ENCODE measurements at regions not wholly inside any gene's neighbourhood (a gene's known extent, or its start where the extent isn't known, plus 50 kb on each side); places are given as distances from the start of the nearest gene placed in this dataset.
"Not testable (repeated sequence)": the region's sequence is repeated elsewhere in the genome, so short reads cannot be mapped to it uniquely, and the experiment has no call there.

DNA sequence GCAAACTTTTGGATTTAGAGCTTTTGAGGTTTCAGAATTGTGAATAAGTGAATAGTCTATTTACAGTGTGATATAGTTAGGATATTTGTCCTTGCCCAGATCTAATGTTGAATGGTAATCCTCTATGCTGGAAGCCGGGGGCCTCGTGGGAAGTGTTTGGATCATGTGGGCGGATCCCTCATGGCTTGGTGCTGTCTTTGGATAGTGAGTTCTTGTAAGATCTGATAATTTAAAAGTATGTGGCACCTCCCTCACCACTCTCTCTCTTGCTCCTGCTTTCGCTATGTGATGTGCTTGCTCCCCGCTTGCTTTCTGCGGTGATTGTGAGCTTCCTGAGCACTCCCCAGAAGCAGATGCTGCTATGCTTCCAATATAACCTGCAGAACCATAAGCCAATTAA is 128.0 kb upstream of the KCNJ3 start:
- no peak for DNase-seq (ENCODE audit: low read depth, low spot score)
- in situ Hi-C loops (cut with HindIII; ENCODE audit: low pct_unique_long_range_greater_than_20kb, low sequenced_read_pairs): no loop called here

DNA sequence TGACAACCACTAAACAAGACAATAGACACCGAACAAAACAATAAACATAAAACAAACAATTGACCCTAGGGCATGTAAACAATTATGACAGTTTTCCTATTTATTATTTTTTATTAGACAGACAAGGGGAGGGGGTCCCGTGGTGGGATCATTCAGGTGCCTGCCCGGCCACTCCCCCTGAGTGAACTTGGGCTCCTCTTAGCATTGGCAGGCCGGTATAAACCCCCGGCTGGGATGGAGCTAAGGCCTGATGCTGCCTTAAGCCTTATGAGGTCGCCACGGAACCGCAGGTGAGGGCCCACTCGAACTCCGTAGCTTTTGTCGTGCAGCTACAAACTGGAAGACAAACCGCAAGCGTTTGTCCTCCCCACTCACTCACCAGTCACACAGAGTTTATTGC is 121.8 kb upstream of the KCNJ3 start:
- in situ Hi-C loops (cut with HindIII; ENCODE audit: low pct_unique_long_range_greater_than_20kb, low sequenced_read_pairs); DNase-seq (ENCODE audit: low read depth, low spot score): not testable (repeated sequence)

DNA sequence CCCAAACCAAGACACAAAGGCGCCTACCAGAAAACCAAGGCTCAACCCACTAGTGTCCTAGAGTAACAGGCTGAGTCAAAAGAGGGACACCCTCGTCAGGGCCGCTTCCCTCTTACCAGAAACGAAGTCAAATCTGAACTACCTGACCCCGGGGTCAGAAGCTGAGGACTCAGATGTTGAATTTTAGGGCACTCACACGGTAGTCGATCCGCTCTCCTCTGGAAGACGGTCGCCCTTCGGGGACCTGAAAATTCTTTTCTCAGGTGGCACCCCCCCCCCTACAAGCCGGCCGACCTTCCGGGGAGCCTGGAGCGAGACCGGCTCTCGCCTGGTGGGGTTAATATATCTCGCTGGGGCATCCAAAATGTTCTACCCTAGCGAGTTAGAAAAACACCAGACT is 121.1 kb upstream of the KCNJ3 start:
- no peak for DNase-seq (ENCODE audit: low read depth, low spot score)
- in situ Hi-C loops (cut with HindIII; ENCODE audit: low pct_unique_long_range_greater_than_20kb, low sequenced_read_pairs): no loop called here

DNA sequence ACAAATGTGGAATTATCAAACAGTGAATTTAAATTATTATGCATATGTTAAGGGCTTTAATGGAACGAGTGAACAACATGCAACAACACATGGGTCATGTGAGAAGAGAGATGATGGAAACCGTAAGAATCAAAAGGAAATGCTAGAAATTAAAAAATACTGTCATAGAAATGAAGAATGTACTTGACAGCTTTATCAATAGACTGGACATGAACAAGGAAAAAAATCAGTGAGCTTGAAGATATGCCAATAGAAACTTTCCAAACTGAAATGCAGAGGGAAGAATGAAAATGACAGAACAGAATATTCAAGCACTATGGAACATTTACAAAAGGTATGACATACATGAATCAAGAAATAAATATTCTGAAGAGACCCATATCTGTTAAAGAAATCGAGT is 117.7 kb upstream of the KCNJ3 start:
- no peak for DNase-seq (ENCODE audit: low read depth, low spot score)
- in situ Hi-C loops (cut with HindIII; ENCODE audit: low pct_unique_long_range_greater_than_20kb, low sequenced_read_pairs): no loop called here

DNA sequence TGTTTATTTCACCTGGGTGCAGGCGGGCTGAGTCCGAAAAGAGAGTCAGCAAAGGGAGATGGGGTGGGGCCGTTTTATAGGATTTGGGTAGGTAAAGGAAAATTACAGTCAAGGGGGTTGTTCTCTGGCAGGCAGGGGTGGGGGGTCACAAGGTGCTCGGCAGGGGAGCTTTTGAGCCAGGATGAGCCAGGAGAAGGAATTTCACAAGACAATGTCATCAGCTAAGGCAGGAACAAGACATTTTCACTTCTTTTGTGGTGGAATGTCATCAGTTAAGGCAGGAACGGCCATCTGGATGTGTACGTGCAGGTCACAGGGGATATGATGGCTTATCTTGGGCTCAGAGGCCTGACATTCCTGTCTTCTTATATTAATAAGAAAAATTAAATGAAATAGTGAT is 115.8 kb upstream of the KCNJ3 start:
- in situ Hi-C loops (cut with HindIII; ENCODE audit: low pct_unique_long_range_greater_than_20kb, low sequenced_read_pairs); DNase-seq (ENCODE audit: low read depth, low spot score): not testable (repeated sequence)

DNA sequence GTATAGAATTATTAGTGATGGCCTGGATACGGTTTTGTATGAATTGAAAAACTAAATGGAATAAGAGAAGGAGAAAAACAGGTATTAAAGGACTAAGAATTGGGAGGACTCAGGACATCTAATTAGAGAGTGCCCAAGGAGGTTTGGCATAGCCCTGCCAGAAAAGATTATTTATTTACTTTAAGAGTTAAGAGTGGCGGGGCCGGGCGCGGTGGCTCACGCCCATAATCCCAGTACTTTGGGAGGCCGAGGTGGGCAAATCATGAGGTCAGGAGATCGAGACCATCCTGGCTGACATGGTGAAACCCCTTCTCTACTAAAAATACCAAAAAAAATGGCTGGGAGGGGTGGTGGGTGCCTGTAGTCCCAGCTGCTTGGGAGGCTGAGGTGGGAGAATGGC is 115.2 kb upstream of the KCNJ3 start:
- DNase-seq (ENCODE audit: low read depth, low spot score); in situ Hi-C loops (cut with HindIII; ENCODE audit: low pct_unique_long_range_greater_than_20kb, low sequenced_read_pairs): not testable (repeated sequence)

DNA sequence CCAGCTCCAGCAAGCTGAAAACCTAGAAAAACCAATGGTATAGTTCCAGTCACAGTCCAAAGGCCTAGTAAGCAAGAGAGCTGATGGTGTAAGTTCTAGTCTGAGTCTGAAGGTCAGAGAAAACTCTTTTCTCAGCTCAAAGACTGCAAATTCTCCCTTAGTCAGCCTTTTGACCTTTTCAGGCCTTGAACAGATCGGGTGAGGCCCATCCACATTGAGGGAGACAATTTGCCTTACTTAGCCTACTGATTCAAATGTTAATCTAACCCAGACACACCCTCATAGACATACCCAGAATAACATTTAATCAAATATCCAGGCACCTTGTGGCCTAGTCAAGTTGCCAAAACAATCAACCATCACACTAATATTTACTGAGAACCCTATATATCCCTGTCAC is 110.8 kb upstream of the KCNJ3 start:
- in situ Hi-C loops (cut with HindIII; ENCODE audit: low pct_unique_long_range_greater_than_20kb, low sequenced_read_pairs): no loop called here
- DNase-seq (ENCODE audit: low read depth, low spot score): no peak

DNA sequence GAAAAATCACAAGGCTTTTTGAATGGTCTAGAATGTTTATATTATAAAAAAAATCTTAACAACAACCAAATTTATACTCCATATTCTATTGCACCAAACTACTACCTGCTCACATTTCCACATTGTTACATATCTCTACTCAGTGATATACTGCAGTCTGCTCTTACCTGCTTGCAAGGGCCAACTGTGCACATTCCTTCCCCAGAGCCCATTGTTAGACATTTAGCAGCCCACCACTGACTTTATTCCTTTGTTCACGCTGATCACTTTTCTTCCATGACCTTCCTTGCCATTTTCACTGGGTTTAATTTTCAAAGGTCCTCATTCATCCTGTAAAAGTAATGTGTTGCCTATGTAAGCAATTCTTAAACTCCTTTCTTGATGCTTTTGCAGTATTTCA is 109.7 kb upstream of the KCNJ3 start:
- DNase-seq (ENCODE audit: low read depth, low spot score): no peak
- in situ Hi-C loops (cut with HindIII; ENCODE audit: low pct_unique_long_range_greater_than_20kb, low sequenced_read_pairs): no loop called here

DNA sequence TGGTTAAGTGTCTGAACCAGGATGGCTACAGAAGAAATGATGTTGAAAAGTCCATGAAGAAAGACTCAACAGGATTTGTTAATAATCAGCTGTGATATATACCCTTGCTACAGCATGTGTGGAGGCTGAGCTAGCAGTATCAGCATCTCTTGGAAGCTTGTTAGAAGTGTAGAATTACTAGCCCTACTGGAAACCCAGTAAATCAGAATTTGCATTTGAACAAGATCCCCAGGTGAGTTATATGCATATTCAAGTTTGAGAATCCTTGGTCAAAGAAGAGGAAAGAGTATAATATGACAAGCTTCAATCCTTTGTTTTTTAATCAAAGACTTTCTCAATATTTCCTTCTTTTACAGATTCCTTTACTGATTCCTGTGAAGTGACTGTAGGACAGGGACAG is 109.0 kb upstream of the KCNJ3 start:
- in situ Hi-C loops (cut with HindIII; ENCODE audit: low pct_unique_long_range_greater_than_20kb, low sequenced_read_pairs): no loop called here
- DNase-seq (ENCODE audit: low read depth, low spot score): no peak

DNA sequence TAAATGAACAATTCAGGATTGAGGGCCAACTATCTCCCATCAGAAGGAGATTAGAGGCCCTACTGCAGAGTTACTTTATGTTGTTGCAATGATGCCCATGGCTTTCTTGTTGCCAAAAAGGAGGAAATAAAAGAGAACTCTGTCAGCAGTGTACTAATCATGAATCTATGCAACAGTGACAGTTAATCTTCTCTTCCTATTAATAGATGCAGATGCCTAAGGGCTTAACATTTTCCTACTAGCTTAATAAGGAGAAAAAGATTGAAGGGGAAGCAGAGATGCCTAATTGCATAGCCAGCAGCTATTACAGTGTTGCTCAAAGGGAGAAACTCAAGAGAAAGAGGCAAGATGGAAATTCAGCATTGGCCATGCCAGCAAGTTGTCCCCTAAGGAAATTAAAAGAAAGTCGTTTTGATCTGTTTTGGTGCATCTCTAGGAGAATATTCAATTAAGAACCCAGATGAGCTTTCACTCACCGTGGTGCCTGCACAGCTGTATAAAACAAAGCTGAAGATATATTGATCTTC is 107.1 kb upstream of the KCNJ3 start:
- no peak for DNase-seq (ENCODE audit: low read depth, low spot score)
- in situ Hi-C loops (cut with HindIII; ENCODE audit: low pct_unique_long_range_greater_than_20kb, low sequenced_read_pairs): no loop called here

DNA sequence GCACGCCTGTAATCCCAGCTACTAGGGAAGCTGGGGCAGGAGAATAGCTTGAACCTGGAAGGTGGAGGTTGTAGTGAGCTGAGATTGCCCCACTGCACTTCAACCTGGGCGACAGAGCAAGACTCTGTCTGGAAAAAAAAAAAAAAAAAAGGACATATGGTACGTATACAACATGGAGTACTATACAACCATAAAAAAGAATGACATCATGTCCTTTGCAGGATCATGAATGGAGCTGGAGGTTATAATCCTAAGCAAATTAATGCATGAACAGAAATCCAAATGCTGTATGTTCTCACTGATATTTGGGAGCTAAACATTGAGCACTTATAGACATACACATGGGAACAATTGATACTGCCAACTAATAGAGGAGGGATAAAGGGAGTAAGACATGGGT is 99.3 kb upstream of the KCNJ3 start:
- DNase-seq (ENCODE audit: low read depth, low spot score): no peak
- in situ Hi-C loops (cut with HindIII; ENCODE audit: low pct_unique_long_range_greater_than_20kb, low sequenced_read_pairs): no loop called here

DNA sequence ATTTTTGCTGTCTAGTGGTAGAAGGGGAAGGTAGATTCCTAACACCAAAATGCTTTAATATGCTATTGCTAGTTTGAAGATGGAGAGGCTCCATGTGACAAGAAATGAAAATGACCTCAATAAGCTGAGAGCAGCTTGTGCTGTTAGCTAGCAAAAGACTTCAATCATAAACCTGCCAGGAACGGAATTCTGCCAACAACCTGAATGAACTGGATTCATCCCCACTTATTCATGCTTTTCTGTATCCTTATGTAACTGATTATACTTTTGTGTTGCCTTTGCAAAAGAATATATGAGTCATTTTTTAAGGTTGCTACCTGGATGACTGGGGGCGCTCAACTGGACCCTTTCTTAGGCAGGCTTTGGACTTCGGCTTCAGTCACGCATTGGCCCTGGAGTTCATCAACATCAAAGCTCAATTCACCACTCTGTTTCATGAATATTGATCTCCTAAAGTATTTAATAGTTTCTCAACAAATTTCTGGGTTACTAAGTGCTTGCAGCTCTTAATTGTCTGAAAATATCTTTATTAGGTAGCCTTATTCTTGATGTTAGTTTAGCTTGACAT is 97.5 kb upstream of the KCNJ3 start:
- no peak for DNase-seq (ENCODE audit: low read depth, low spot score)
- in situ Hi-C loops (cut with HindIII; ENCODE audit: low pct_unique_long_range_greater_than_20kb, low sequenced_read_pairs): no loop called here

DNA sequence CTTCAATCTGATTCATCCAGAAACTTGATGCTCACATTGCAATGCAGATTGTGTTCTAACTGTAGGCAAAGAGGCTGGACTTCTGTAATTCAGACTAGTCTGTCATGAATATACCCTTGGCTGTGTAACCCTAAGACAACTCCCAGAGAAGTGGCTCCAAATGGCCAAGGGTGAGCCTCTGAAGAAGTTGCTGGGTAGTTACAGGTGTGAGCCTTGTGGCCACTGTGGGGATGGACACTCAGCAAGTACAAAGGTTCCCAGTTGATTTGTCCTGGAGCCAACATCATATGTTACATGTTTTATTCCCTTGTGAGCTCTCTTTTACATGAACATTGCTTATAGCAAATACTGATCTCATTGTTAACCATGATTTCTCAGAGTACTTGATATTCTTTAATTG is 94.8 kb upstream of the KCNJ3 start:
- no peak for DNase-seq (ENCODE audit: low read depth, low spot score)
- in situ Hi-C loops (cut with HindIII; ENCODE audit: low pct_unique_long_range_greater_than_20kb, low sequenced_read_pairs): no loop called here

DNA sequence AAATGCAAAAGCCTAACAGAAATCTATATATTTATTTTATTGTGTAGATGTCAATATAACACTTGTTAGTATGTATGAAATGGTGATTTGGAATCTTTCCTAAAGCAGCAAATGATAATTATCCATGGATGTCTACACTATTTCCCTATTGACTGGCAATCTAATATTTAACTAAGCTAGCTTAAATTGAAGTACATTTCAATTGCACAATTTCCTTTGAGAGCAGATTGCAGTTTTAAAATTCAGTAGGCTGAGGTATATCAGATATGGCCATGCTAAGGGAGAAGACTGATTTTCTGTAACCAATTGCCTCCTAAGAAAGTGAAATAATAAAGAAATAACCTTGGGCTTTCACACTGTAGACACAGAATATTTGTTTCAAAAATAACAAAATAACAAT is 90.1 kb upstream of the KCNJ3 start:
- no peak for DNase-seq (ENCODE audit: low read depth, low spot score)
- in situ Hi-C loops (cut with HindIII; ENCODE audit: low pct_unique_long_range_greater_than_20kb, low sequenced_read_pairs): no loop called here

DNA sequence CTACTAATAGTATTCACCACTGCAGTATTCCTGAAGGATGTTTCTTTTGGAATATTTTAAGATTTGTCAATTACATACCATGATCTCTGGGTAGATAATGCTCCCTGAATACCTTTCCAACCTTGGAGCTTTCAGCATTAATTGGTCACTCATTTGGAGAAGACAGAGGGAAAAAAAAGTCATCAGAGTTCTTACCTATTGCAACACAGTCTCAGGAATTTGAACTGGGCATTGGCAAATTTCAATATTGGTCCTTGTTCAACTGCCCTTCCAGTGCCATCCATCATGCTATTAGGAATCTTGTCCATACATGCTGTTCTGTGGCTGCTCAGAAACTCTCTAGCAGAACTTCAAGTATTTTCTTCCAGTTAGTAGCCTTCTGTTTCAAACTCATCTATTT is 83.6 kb upstream of the KCNJ3 start:
- no peak for DNase-seq (ENCODE audit: low read depth, low spot score)
- in situ Hi-C loops (cut with HindIII; ENCODE audit: low pct_unique_long_range_greater_than_20kb, low sequenced_read_pairs): no loop called here

DNA sequence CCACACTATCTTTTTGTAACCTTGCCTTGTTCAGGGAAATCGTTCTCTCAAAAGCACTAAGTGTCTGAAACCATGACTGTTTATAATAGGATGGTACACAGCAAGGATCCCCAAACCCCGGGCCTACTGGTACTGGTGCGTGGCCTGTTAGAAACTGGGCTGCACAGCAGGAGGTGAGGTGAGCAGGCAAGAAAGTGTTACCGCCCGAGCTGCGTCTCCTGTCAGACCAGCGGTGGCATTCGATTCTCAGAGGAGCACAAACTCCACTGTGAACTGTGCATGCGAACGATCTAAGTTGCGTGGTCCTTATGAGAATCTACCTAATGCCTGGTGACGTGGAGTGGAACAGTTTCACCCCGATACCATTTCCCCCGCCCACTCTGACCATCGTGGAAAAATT is 81.8 kb upstream of the KCNJ3 start:
- DNase-seq (ENCODE audit: low read depth, low spot score): no peak
- in situ Hi-C loops (cut with HindIII; ENCODE audit: low pct_unique_long_range_greater_than_20kb, low sequenced_read_pairs): no loop called here

DNA sequence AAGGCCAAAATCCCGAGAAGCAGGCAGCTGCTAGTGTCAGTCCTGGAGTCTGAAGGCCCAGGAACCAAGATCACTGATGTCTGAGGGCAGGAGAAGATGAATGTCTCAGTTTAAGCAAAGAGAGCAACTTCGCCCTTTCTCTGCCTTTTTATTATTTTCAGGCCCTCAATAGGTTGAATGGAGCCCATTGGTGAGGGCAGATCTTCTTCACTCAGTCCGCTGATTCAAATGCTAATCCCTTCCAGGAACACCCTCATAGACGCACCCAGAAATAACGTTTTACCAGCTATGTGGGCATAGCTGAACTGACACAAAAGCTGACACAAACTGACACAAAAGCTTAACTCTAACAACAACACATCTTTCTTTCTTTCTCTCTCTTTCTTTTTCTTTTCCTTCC is 78.0 kb upstream of the KCNJ3 start:
- no peak for DNase-seq (ENCODE audit: low read depth, low spot score)
- in situ Hi-C loops (cut with HindIII; ENCODE audit: low pct_unique_long_range_greater_than_20kb, low sequenced_read_pairs): no loop called here

DNA sequence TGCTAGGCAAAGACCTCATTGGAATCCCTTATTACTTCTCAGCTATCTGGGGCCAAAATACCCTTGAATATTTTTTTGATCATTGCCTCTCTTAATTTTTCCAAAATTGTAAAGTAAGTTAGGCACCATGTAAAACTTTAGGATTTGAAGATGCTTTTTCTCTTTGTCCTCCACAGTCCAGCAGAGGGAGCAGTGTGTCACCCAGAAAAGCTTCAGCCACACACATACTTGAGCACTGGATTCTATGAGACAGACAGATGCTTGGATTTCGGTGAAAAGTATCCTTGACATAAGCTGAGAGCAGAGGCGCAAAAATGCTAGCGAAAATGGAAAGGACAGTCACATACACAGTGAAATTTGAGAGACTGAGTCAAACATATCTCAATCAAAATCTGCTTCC is 74.7 kb upstream of the KCNJ3 start:
- in situ Hi-C loops (cut with HindIII; ENCODE audit: low pct_unique_long_range_greater_than_20kb, low sequenced_read_pairs): no loop called here
- DNase-seq (ENCODE audit: low read depth, low spot score): peak; percentile 71

DNA sequence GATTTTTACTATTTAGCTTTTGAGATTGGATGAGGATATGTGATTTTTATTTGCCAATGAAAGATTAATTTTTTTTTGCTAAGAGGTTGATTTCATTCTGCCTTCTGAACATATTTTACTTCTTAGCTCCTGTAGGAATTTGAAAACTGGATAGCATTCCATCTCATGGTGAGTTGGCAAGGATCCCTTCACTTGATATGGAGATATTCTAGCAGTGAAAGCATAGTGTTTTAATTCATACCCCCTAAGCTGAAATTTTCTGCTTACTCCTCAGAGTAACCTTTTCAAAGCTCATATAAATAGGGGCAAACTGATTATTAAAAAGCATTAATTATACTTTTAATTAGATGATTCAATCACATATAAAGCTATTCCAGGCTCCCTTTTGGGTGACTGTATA is 61.0 kb upstream of the KCNJ3 start:
- in situ Hi-C loops (cut with HindIII; ENCODE audit: low pct_unique_long_range_greater_than_20kb, low sequenced_read_pairs): no loop called here
- DNase-seq (ENCODE audit: low read depth, low spot score): no peak

DNA sequence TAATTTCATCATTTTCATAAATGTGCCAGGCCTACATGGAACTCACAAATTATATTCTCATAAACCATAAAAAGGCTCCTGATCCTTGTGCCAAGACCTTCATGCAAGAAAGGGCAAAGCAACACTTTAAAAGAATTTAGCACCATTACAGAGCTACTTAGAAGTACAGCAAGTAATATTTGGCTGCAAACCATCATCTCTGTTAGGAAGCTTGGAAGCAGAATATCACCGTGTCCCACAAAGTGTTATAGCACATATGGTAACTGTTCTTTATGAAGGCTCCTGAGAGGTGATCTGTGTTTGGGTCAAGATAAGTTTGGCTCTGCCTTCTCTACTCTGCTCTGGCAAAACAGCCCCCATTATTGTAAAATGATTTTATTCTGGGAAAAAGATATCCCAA is 59.7 kb upstream of the KCNJ3 start:
- in situ Hi-C loops (cut with HindIII; ENCODE audit: low pct_unique_long_range_greater_than_20kb, low sequenced_read_pairs): no loop called here
- no peak for DNase-seq (ENCODE audit: low read depth, low spot score)

All from SK-MEL-5 (cell line).